ENCODE measurements at regions not wholly inside any gene's neighbourhood (a gene's known extent, or its start where the extent isn't known, plus 50 kb on each side); places are given as distances from the start of the nearest gene placed in this dataset.

DNA sequence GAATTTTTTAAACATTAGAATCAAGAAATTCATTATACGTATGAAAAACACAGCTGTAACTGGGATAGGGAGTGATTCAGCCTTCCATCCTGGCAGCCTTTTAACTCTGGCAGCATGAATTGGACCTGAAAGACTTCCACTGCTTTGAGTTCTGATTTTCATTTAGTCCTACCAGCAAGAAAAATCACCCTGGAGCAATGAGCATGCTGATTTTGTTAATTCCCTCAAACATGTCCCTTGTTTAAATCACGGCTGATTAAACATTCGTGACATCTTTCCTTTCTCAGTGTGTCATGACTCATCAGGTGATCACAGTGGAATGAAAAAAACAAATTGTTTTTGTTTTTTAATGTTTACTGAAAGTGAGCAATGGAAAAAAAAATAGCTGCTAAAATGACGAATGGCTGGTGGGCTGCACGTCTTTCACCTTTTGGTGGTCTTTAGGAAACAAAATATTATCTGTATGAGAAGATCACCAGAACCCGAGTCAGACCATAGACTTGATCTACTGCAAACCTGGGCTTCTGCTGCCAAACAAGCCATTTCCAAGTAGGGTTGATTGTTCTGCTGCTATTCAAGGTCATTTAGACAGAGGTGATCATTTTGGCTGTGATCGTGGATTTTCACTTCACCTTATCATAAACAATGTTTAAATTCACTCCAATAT is 67.0 kb upstream of the CAND1 start:
- no peak for TF ChIP-seq CTCF (IDR thresholded peaks at IDR 0.05; ENCODE audit: insufficient read depth, low read length, missing control alignments)
- H3K4me3 ChIP-seq (ENCODE audit: low read depth, low read length): no peak overlapping the region
- POLR2A ChIA-PET: no interaction called here
- no peak for DNase-seq (ENCODE audit: low read depth, low spot score)
- CTCF ChIA-PET: no interaction called here

- DNase-seq (ENCODE audit: low read depth, low spot score): no peak
- TF ChIP-seq CTCF (IDR thresholded peaks at IDR 0.05; ENCODE audit: insufficient read depth, low read length, missing control alignments): no peak
- no peak overlapping the region for H3K4me3 ChIP-seq (ENCODE audit: low read depth, low read length)
- ChIA-PET POLR2A (no interaction called here), CTCF (no interaction called here)
These were observed 66.5 kb upstream of the CAND1 start for GRCh38 chr12:67202678-67203012.

GRCh38 chr12:67208281-67209067 is 60.7 kb upstream of the CAND1 start:
- POLR2A ChIA-PET: no interaction called here
- CTCF ChIA-PET: no interaction called here
- no peak overlapping the region for H3K4me3 ChIP-seq (ENCODE audit: low read depth, low read length)
- TF ChIP-seq CTCF (IDR thresholded peaks at IDR 0.05; ENCODE audit: insufficient read depth, low read length, missing control alignments): no peak
- DNase-seq (ENCODE audit: low read depth, low spot score): no peak

GRCh38 chr12:67211029-67211428 is 58.1 kb upstream of the CAND1 start:
- DNase-seq (ENCODE audit: low read depth, low spot score): no peak
- no peak for TF ChIP-seq CTCF (IDR thresholded peaks at IDR 0.05; ENCODE audit: insufficient read depth, low read length, missing control alignments)
- ChIA-PET CTCF (no interaction called here), POLR2A (no interaction called here)
- no peak overlapping the region for H3K4me3 ChIP-seq (ENCODE audit: low read depth, low read length)

DNA sequence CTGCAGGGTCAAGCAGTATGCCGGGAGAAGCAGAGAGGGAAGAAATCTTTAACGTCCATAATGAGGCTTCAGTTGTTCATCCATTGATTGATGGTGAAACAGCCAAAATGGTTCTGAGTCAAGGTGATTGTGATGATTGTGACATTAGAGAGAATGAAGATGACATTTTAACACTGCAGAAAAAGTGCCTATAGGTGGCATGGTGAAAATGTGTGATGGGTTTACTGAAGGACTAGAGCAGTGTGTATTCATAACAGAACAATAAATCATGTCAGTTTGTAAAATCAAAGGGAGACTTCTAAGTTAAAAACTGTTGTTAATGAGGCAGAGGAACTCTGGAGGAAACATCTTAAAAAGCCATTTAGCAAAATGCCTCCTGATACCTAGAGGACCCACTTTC is 57.7 kb upstream of the CAND1 start:
- DNase-seq (ENCODE audit: low read depth, low spot score): no peak
- H3K4me3 ChIP-seq (ENCODE audit: low read depth, low read length): no peak overlapping the region
- ChIA-PET POLR2A (no interaction called here), CTCF (no interaction called here)
- no peak for TF ChIP-seq CTCF (IDR thresholded peaks at IDR 0.05; ENCODE audit: insufficient read depth, low read length, missing control alignments)

- CTCF ChIA-PET: no interaction called here
- POLR2A ChIA-PET: no interaction called here
- H3K4me3 ChIP-seq (ENCODE audit: low read depth, low read length): no peak overlapping the region
- DNase-seq (ENCODE audit: low read depth, low spot score): no peak
- TF ChIP-seq CTCF (IDR thresholded peaks at IDR 0.05; ENCODE audit: insufficient read depth, low read length, missing control alignments): no peak
These were observed 51.5 kb upstream of the CAND1 start for GRCh38 chr12:67217647-67218046.
